ENCODE measurements at regions not wholly inside any gene's neighbourhood (a gene's known extent, or its start where the extent isn't known, plus 50 kb on each side); places are given as distances from the start of the nearest gene placed in this dataset.

GRCh38 chr1:228862542-228863505 lies 127.5 kb downstream of the RHOU start:
- H3K9me3 Mint-ChIP-seq = no peaks in the 10 kb centered on the region
- H3K36me3 Mint-ChIP-seq (ENCODE audit: low read depth) = no peaks in the 10 kb centered on the region
- H3K27ac Mint-ChIP-seq = no peak overlapping the region
- H3K27me3 Mint-ChIP-seq (ENCODE audit: low read depth) = peaks cover 20% of the 10 kb centered on the region
- H3K4me1 Mint-ChIP-seq (ENCODE audit: low read depth) = peaks cover 19% of the 10 kb centered on the region
- no peak for DNase-seq (ENCODE audit: low spot score)
- H3K4me3 Mint-ChIP-seq = no peak overlapping the region

- DNase-seq (ENCODE audit: low spot score) = no peak
- no peak overlapping the region for H3K27ac Mint-ChIP-seq
- no peaks in the 10 kb centered on the region for H3K9me3 Mint-ChIP-seq
- no peaks in the 10 kb centered on the region for H3K36me3 Mint-ChIP-seq (ENCODE audit: low read depth)
- no peak overlapping the region for H3K4me3 Mint-ChIP-seq
- H3K27me3 Mint-ChIP-seq (ENCODE audit: low read depth) = peaks cover 11% of the 10 kb centered on the region
- peaks cover 19% of the 10 kb centered on the region for H3K4me1 Mint-ChIP-seq (ENCODE audit: low read depth)
Measured at GRCh38 chr1:228863776-228864175, 128.5 kb downstream of the RHOU start.

GRCh38 chr1:228865627-228866330 lies 130.5 kb downstream of the RHOU start:
- no peak overlapping the region for H3K27ac Mint-ChIP-seq
- H3K9me3 Mint-ChIP-seq = no peaks in the 10 kb centered on the region
- H3K36me3 Mint-ChIP-seq (ENCODE audit: low read depth) = no peaks in the 10 kb centered on the region
- no peak for DNase-seq (ENCODE audit: low spot score)
- peaks cover 18% of the 10 kb centered on the region for H3K4me1 Mint-ChIP-seq (ENCODE audit: low read depth)
- H3K27me3 Mint-ChIP-seq (ENCODE audit: low read depth) = peaks cover 5% of the 10 kb centered on the region
- no peak overlapping the region for H3K4me3 Mint-ChIP-seq

- Mint-ChIP-seq H3K9me3 (no peaks in the 10 kb centered on the region), H3K4me1 (ENCODE audit: low read depth) (peaks cover 13% of the 10 kb centered on the region), H3K27ac (no peak overlapping the region), H3K27me3 (ENCODE audit: low read depth) (peaks cover 5% of the 10 kb centered on the region), H3K4me3 (no peak overlapping the region), H3K36me3 (ENCODE audit: low read depth) (no peaks in the 10 kb centered on the region)
- no peak for DNase-seq (ENCODE audit: low spot score)
Measured at GRCh38 chr1:228866468-228866867, 131.2 kb downstream of the RHOU start.

- H3K36me3 Mint-ChIP-seq (ENCODE audit: low read depth) = no peaks in the 10 kb centered on the region
- no peak overlapping the region for H3K4me3 Mint-ChIP-seq
- H3K4me1 Mint-ChIP-seq (ENCODE audit: low read depth) = peaks cover 9% of the 10 kb centered on the region
- no peaks in the 10 kb centered on the region for H3K9me3 Mint-ChIP-seq
- H3K27ac Mint-ChIP-seq = no peak overlapping the region
- peaks cover 8% of the 10 kb centered on the region for H3K27me3 Mint-ChIP-seq (ENCODE audit: low read depth)
- no peak for DNase-seq (ENCODE audit: low spot score)
Measured at GRCh38 chr1:228867108-228867950, 132.1 kb downstream of the RHOU start.

GRCh38 chr1:228867951-228868730 lies 132.9 kb downstream of the RHOU start:
- Mint-ChIP-seq H3K27ac (no peak overlapping the region), H3K9me3 (no peaks in the 10 kb centered on the region)

GRCh38 chr1:228868731-228869024 lies 133.4 kb downstream of the RHOU start:
- H3K27me3 Mint-ChIP-seq (ENCODE audit: low read depth) = peaks cover 9% of the 10 kb centered on the region
- H3K36me3 Mint-ChIP-seq (ENCODE audit: low read depth) = no peaks in the 10 kb centered on the region
- DNase-seq (ENCODE audit: low spot score) = no peak
- peaks cover 7% of the 10 kb centered on the region for H3K4me1 Mint-ChIP-seq (ENCODE audit: low read depth)
- H3K4me3 Mint-ChIP-seq = no peak overlapping the region
- no peaks in the 10 kb centered on the region for H3K9me3 Mint-ChIP-seq
- no peak overlapping the region for H3K27ac Mint-ChIP-seq

More at GRCh38 chr1:228867951-228868730, 132.9 kb downstream of the RHOU start:
- H3K36me3 Mint-ChIP-seq (ENCODE audit: low read depth) = no peaks in the 10 kb centered on the region
- DNase-seq (ENCODE audit: low spot score) = no peak
- peaks cover 9% of the 10 kb centered on the region for H3K27me3 Mint-ChIP-seq (ENCODE audit: low read depth)
- H3K4me3 Mint-ChIP-seq = no peak overlapping the region
- peaks cover 9% of the 10 kb centered on the region for H3K4me1 Mint-ChIP-seq (ENCODE audit: low read depth)

GRCh38 chr1:228869312-228869824 lies 134.1 kb downstream of the RHOU start:
- Mint-ChIP-seq H3K4me3 (no peak overlapping the region), H3K4me1 (ENCODE audit: low read depth) (peaks cover 2% of the 10 kb centered on the region)

GRCh38 chr1:228870041-228870713 lies 134.9 kb downstream of the RHOU start:
- no peaks in the 10 kb centered on the region for H3K4me1 Mint-ChIP-seq (ENCODE audit: low read depth)
- peaks cover 9% of the 10 kb centered on the region for H3K27me3 Mint-ChIP-seq (ENCODE audit: low read depth)
- no peak overlapping the region for H3K4me3 Mint-ChIP-seq
- DNase-seq (ENCODE audit: low spot score) = no peak
- H3K36me3 Mint-ChIP-seq (ENCODE audit: low read depth) = no peaks in the 10 kb centered on the region
- H3K9me3 Mint-ChIP-seq = no peaks in the 10 kb centered on the region
- H3K27ac Mint-ChIP-seq = no peak overlapping the region

More at GRCh38 chr1:228869312-228869824, 134.1 kb downstream of the RHOU start:
- H3K36me3 Mint-ChIP-seq (ENCODE audit: low read depth) = no peaks in the 10 kb centered on the region
- no peak overlapping the region for H3K27ac Mint-ChIP-seq
- H3K9me3 Mint-ChIP-seq = no peaks in the 10 kb centered on the region
- DNase-seq (ENCODE audit: low spot score) = no peak
- peaks cover 9% of the 10 kb centered on the region for H3K27me3 Mint-ChIP-seq (ENCODE audit: low read depth)

GRCh38 chr1:228871314-228872061 lies 136.2 kb downstream of the RHOU start:
- Mint-ChIP-seq H3K27ac (no peak overlapping the region), H3K4me3 (no peak overlapping the region), H3K36me3 (ENCODE audit: low read depth) (no peaks in the 10 kb centered on the region), H3K27me3 (ENCODE audit: low read depth) (peaks cover 9% of the 10 kb centered on the region), H3K4me1 (ENCODE audit: low read depth) (no peaks in the 10 kb centered on the region), H3K9me3 (no peaks in the 10 kb centered on the region)
- DNase-seq (ENCODE audit: low spot score) = no peak

- no peaks in the 10 kb centered on the region for H3K9me3 Mint-ChIP-seq
- peaks cover 9% of the 10 kb centered on the region for H3K27me3 Mint-ChIP-seq (ENCODE audit: low read depth)
- H3K36me3 Mint-ChIP-seq (ENCODE audit: low read depth) = no peaks in the 10 kb centered on the region
- peak; percentile 1 for DNase-seq (ENCODE audit: low spot score)
- no peak overlapping the region for H3K27ac Mint-ChIP-seq
- no peaks in the 10 kb centered on the region for H3K4me1 Mint-ChIP-seq (ENCODE audit: low read depth)
- no peak overlapping the region for H3K4me3 Mint-ChIP-seq
Measured at GRCh38 chr1:228872080-228872479, 136.8 kb downstream of the RHOU start.

- Mint-ChIP-seq H3K4me1 (ENCODE audit: low read depth) (no peaks in the 10 kb centered on the region), H3K27me3 (ENCODE audit: low read depth) (peaks cover 9% of the 10 kb centered on the region), H3K36me3 (ENCODE audit: low read depth) (no peaks in the 10 kb centered on the region), H3K4me3 (no peak overlapping the region), H3K27ac (no peak overlapping the region), H3K9me3 (no peaks in the 10 kb centered on the region)
- no peak for DNase-seq (ENCODE audit: low spot score)
Measured at GRCh38 chr1:228873709-228874108, 138.4 kb downstream of the RHOU start.
